ENCODE measurements at regions not wholly inside any gene's neighbourhood (a gene's known extent, or its start where the extent isn't known, plus 50 kb on each side); places are given as distances from the start of the nearest gene placed in this dataset.

DNA sequence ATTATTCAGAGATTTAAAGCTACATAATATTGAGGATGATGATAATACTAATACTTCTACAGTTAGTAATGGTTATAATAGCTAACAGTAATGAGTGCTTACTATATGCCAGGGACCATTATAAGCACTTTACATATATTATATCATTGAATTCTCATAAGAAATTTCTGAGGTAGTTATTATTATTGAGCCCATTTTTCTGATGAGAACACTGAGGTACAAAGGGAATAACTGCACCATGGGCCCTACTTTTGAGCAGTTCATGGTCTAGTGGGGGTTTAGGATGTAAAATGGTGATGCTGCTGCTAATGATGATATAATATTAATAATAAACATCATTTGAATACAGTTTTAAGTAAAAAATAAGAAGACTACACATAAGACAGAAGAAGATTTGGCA lies 64.2 kb upstream of the SPDL1 start:
- TF ChIP-seq, protein P1, sequence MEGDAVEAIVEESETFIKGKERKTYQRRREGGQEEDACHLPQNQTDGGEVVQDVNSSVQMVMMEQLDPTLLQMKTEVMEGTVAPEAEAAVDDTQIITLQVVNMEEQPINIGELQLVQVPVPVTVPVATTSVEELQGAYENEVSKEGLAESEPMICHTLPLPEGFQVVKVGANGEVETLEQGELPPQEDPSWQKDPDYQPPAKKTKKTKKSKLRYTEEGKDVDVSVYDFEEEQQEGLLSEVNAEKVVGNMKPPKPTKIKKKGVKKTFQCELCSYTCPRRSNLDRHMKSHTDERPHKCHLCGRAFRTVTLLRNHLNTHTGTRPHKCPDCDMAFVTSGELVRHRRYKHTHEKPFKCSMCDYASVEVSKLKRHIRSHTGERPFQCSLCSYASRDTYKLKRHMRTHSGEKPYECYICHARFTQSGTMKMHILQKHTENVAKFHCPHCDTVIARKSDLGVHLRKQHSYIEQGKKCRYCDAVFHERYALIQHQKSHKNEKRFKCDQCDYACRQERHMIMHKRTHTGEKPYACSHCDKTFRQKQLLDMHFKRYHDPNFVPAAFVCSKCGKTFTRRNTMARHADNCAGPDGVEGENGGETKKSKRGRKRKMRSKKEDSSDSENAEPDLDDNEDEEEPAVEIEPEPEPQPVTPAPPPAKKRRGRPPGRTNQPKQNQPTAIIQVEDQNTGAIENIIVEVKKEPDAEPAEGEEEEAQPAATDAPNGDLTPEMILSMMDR (IDR thresholded peaks at IDR 0.05), result no peak
- no peak for TF ChIP-seq EZH2phosphoT487 (IDR thresholded peaks at IDR 0.05)
- no peak for TF ChIP-seq EZH2 (IDR thresholded peaks at IDR 0.05)

Data from neural progenitor cell (in vitro differentiated cells).